HG02610 (cell line): ENCODE measurements at regions not wholly inside any gene's neighbourhood (a gene's known extent, or its start where the extent isn't known, plus 50 kb on each side); places are given as distances from the start of the nearest gene placed in this dataset.

Source experiments
- ATAC-seq: cut with Tn5 transposase; IDR thresholded peaks from one replicate; pipeline ENCODE4 v1.9.1; 2021; ENCODE audit warnings: mild to moderate bottlenecking, moderate library complexity; ENCODE audit not compliant: unreplicated experiment

- ATAC-seq, result no peak
These were observed 965.6 kb upstream of the CHORDC1 start for GRCh38 chr11:91188484-91188883.

GRCh38 chr11:91187314-91187713 is 964.5 kb upstream of the CHORDC1 start:
- ATAC-seq, result no peak

GRCh38 chr11:91178366-91178765 is 955.5 kb upstream of the CHORDC1 start:
- no peak for ATAC-seq

- ATAC-seq, result no peak
These were observed 951.9 kb upstream of the CHORDC1 start for GRCh38 chr11:91174734-91175133.

DNA sequence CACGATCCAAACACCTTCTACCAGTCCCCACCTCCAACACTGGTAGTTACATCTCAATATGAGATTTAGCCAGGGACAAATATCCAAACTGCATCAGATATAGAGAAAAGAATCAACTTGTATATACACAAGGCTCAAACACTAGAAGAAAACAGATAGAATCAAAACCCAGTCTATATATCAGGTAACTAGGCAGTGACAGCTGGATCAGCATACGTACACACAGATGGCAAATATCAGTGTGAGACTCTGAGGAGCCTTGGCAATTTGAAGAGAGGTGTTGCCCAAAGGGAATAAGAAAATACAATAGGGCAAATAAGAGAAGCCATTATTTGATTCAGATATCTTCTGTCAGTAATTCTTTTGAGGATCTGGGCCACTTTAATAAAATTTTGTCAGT is 951.3 kb upstream of the CHORDC1 start:
- no peak for ATAC-seq

- ATAC-seq, result no peak
These were observed 950.9 kb upstream of the CHORDC1 start for GRCh38 chr11:91173701-91174100.

DNA sequence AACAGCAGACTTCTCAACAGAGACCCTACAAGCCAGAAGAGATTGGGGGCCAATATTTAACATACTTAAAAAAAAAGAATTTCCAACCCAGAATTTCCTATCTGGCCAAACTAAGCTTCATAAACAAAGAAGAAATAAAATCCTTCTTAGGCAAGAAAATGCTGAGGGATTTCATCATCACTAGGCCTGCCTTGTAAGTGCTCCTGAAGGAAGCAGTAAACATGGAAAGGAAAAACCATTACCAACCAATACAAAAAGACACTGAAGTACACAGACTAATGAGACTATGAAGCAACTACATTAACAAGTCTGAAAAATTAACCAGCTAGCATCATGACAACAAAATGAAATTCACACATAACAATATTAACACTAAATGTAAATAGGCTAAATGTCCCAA is 947.9 kb upstream of the CHORDC1 start:
- ATAC-seq, result no peak

- ATAC-seq, result no peak
These were observed 941.6 kb upstream of the CHORDC1 start for GRCh38 chr11:91164452-91164822.

DNA sequence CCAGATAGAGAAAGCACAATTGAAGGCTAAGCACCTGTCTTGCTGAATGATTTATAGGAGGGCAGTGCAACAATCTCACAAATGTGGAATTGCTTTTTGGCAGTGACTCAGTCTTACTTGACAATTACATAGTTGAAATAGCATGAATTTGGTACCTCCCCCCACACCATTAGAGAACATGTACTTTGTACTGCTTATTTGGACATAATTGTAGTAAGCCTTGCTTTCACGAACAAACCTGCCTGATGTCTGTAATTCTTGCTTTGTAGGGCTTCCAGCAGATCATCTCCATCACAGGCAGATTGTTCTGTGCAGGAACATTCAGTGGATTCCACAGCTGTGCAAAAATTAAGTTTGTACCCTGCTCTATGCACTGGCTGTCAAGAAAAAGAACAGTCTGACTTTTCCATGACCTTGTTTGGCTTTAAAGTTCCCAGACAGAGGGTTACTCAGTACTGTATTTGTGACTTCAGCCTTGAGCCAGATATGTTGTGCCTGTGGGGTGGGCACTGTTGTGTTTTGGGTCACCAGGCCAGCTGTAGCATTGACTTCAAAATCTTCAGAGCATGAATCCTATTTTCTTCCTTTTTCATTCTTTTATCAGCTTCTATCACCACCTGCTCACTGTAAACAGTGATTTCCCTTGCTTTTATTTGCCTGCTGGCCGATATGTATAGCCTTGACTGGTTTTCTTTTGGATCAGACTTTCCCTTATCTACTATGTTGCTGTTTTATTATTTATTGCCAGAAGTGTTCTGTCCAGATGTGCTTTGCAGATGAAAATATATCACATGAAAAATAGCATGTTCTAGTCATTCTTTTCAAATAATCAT is 941.0 kb upstream of the CHORDC1 start:
- no peak for ATAC-seq

DNA sequence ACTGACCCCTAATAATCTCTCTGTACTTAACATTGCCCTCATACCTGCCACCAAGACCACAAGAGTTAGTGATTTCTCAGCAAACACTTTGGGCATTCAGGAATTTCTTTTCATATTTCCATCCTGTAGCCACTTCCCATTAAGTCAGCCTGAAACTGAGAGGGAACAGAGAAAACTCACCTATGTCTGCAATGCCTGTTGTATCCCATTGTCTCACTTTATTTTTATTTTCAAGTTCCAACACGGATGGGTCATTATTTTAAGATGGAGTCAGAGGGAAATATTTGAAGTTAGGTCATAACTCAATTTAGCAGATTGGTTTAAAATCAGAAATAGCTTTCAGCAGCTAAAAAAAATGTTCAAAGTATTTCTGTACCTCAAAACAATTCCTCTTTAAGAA is 937.8 kb upstream of the CHORDC1 start:
- ATAC-seq, result no peak

GRCh38 chr11:91158891-91159537 is 936.2 kb upstream of the CHORDC1 start:
- no peak for ATAC-seq

GRCh38 chr11:91158297-91158696 is 935.4 kb upstream of the CHORDC1 start:
- ATAC-seq, result no peak

GRCh38 chr11:91156041-91156440 is 933.2 kb upstream of the CHORDC1 start:
- no peak for ATAC-seq

DNA sequence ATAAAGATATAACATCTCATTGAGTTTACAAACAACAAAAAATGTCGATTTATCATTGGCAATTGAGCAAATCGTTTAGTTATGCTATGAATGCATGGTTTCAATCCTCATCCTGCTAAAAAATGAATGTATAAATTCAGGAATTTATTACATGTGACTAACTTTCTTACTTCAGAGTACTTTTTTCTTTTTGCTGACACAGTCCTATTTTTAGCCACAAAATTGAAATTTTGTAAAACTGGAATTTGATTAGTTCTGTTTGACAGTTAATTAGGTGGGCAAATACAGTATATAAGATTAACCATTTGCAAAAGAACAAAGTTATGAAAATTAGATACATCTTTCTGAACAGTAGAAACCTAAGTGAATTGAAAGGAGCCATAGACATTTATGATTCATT is 925.0 kb upstream of the CHORDC1 start:
- no peak for ATAC-seq

- no peak for ATAC-seq
These were observed 918.8 kb upstream of the CHORDC1 start for GRCh38 chr11:91141655-91142054.

DNA sequence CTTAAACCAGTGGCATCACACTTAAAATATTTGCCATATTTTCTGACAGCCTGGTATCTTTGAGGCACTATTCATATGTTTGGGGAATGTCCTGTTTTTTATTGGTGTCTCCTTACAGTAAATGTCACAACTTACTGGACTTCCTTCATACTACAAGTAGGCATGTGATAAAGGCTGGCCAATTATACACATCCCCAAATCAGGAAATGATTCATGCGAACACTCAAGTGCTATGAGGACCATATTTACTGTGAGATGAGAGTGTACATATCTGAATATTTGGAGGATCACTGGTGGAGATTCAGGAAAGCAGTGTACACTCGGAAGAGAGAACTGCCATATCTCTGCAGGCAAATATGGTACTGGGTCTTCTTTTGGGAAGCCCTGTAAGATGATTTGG is 913.8 kb upstream of the CHORDC1 start:
- ATAC-seq, result no peak

DNA sequence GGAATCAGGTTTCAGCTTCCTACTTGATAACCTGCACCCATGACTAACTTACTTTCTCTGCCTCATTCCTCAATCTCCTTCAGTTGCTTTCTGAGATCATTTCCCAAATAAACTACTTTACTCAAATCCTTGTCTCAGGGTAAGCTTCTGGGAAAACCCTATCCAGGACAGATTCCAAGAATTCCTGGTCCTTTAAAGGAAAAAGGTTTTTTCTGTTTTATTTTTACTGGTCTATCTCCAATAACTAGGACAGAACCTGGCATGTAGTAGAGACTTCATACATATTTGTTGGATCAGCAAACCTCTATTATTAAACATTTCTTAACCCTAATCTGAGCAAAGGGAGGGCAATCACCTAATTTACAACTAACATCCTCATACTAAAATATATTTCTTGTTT is 910.5 kb upstream of the CHORDC1 start:
- ATAC-seq, result no peak

DNA sequence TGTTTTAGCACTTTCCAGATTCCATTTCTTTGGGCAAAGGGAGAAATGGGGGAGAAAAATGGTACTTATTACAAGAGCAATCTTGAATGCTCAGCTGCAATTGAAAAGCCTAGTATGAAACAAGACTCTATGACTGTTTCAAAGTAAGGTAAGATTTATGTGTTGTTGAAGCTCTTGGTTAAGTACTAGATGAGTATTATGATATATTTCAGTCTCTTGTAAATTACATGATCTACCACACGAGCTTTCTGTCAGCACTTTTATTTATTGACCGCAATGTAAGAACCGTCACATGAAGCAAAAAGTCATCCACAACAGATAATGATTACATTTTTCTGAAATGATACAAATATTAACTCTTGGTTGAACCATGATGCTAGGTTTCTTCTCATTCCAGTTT is 906.7 kb upstream of the CHORDC1 start:
- ATAC-seq, result no peak

DNA sequence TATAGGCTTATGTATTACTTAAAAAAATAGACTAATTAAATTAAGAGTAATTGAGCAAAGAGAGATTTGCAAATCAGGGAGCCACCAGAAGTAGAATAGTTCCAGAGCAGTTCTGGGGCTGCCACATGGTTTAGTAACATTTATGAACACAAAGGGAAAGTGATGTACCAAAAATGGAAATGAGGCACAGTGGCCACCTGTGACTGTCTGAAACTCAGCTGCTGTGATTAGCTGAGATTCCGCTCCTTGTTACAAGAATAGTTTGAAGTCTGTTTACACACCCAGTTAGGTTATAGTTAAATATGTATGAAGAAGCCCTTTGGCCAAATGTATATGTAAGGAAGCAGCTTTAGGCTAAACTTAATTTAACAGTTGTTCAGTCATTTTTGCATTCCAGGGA is 901.5 kb upstream of the CHORDC1 start:
- no peak for ATAC-seq

- ATAC-seq, result no peak
These were observed 892.3 kb upstream of the CHORDC1 start for GRCh38 chr11:91115116-91115515.

DNA sequence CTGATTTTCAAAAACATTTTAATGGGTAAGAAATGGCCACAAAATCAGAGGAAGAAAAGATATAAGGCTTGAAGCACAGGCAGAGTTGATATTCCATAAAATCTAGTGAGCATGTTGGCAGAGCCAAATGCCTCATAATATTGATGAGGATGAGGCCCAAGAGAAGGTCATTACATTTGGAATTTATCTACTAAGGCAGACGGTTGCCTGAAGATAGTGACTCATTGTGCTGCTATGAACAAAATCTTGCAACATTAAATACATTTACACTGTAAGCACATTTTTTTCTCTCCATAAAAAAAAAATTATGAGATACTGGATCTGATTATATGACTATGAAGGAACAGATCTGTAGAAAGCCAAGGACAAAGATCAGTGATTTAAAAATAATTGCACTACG is 881.4 kb upstream of the CHORDC1 start:
- ATAC-seq, result no peak

- no peak for ATAC-seq
These were observed 877.6 kb upstream of the CHORDC1 start for GRCh38 chr11:91100427-91100826.

GRCh38 chr11:91097083-91097482 is 874.2 kb upstream of the CHORDC1 start:
- no peak for ATAC-seq
